Brain microvascular endothelial cell (primary cell): ENCODE measurements at regions not wholly inside any gene's neighbourhood (a gene's known extent, or its start where the extent isn't known, plus 50 kb on each side); places are given as distances from the start of the nearest gene placed in this dataset.

ENCODE experiments used
- DNase-seq: peaks from one replicate; pipeline ENCODE4 v3.0.0-alpha.2; 2020
- H3K27ac ChIP-seq: fragments of 250-450 bp; sonication (Bioruptor Pico); 2 replicates; pipeline ENCODE4 v1.5.1; 2020; ENCODE audit warnings: mild to moderate bottlenecking, moderate library complexity
- H3K27me3 ChIP-seq: fragments of 250-450 bp; sonication (Bioruptor Pico); replicated peaks from 2 replicates; pipeline ENCODE4 v1.5.1; 2020; ENCODE audit warnings: mild to moderate bottlenecking
- H3K36me3 ChIP-seq: fragments of 250-450 bp; sonication (Bioruptor Pico); replicated peaks from 2 replicates; pipeline ENCODE4 v1.5.1; 2020; ENCODE audit warnings: mild to moderate bottlenecking
- H3K4me3 ChIP-seq: 2 replicates; pipeline ENCODE4 v1.5.1; 2011; ENCODE audit warnings: low read depth, mild to moderate bottlenecking, control low read depth, low read length, moderate library complexity
- in situ Hi-C: cut with HindIII; loops from 2 replicates; pipeline ENCODE4 v1.10.0; 2017; ENCODE audit warnings: low sequenced_read_pairs, low pct_ligation_motif_present
- TF ChIP-seq, protein P1 (sequence below): IDR thresholded peaks from 2 replicates; pipeline ENCODE4 v1.5.1; 2011; ENCODE audit warnings: low read depth, mild to moderate bottlenecking, moderate library complexity, low read length, control low read depth, inconsistent platforms; ENCODE audit errors: missing control alignments

DNA sequence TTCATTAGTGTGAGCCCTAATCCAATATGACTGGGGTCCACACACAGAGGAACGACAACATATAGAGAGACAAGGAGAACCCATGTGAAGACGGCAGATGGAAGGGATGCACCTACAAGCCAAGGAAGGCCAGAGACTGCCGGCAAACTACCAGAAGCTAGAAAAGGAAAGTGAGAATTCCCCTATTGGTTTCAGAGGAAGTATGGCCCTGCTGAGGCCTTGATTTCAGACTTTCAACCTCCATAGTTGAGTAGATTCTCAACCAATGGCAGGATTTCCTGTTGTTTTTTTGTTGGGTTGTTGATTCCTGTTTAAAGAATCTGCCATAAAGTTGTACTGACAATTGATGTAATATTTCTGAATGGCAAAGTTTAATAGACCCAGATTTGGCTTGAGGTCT, 241.5 kb downstream of the SATB2 start:
- Histone ChIP-seq H3K27ac (no peak overlapping the region), H3K36me3 (no peaks in the 10 kb centered on the region), H3K27me3 (no peaks in the 10 kb centered on the region), H3K4me3 (no peak overlapping the region)
- TF ChIP-seq, protein P1, sequence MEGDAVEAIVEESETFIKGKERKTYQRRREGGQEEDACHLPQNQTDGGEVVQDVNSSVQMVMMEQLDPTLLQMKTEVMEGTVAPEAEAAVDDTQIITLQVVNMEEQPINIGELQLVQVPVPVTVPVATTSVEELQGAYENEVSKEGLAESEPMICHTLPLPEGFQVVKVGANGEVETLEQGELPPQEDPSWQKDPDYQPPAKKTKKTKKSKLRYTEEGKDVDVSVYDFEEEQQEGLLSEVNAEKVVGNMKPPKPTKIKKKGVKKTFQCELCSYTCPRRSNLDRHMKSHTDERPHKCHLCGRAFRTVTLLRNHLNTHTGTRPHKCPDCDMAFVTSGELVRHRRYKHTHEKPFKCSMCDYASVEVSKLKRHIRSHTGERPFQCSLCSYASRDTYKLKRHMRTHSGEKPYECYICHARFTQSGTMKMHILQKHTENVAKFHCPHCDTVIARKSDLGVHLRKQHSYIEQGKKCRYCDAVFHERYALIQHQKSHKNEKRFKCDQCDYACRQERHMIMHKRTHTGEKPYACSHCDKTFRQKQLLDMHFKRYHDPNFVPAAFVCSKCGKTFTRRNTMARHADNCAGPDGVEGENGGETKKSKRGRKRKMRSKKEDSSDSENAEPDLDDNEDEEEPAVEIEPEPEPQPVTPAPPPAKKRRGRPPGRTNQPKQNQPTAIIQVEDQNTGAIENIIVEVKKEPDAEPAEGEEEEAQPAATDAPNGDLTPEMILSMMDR: no peak
- no peak for DNase-seq
- in situ Hi-C loops: no loop called here

DNA sequence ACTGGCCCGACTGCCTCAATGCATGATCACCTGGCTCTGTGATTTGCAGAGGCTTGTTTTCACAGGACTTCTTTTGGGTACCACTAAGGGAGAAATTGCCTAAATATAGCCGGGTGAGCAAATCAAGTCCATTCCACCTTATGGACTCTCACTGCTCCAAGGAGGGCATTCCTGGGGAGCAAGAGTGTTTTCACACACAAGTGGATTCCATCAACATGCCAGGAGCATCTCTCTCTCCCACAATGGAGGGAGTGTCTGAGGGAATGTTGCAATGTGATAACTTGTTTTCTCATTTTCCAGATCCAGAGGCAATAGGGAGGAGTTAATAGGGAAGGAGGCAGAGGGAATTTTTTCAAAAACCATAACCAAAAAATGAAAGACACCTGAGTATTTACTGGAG, 250.7 kb downstream of the SATB2 start:
- no peak for DNase-seq
- Histone ChIP-seq H3K27me3 (no peaks in the 10 kb centered on the region), H3K27ac (no peak overlapping the region), H3K4me3 (no peak overlapping the region), H3K36me3 (no peaks in the 10 kb centered on the region)
- in situ Hi-C loops: no loop called here
- TF ChIP-seq, protein P1: no peak

DNA sequence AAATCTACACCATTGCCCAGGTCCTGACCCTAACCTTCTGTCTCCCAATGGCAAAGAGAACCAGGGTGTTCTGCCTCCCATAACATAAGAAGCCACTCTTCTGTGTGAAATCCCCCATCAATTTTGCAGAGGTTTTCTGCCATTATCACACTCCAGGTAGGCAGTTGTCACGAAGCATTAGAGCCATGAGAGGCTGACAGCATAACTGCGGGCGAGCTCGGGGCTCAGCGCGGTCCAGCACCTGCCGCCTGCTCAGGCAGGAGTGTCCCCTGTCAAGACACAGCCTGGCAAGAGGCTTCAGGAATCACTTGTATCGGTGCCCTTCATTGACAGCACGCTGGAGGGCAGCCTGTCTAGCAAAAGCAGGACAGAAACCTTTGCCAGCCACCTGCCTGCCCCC, 251.2 kb downstream of the SATB2 start:
- H3K27ac ChIP-seq: no peak overlapping the region
- H3K36me3 ChIP-seq: no peaks in the 10 kb centered on the region
- TF ChIP-seq, protein P1: no peak
- H3K4me3 ChIP-seq: no peak overlapping the region
- H3K27me3 ChIP-seq: no peaks in the 10 kb centered on the region
- no peak for DNase-seq
- in situ Hi-C loops: no loop called here

DNA sequence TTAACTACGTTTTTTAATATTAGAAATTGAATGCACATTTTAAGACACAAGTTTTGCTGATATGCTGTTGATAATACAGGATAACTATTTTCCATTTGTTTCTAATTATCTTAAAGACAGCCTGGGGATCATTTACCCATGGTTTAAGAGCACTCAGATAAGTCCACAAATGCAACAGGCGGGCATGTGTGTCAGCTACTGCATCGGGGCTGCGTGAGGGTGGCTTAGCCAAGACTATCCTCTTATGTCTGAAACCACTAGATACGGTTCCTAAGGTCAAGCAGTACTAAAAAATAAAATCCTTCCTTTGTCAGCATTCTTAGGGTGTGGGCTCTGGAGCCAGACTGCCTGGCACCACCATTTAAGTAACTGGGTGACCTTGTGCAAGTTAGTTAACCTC, 254.8 kb downstream of the SATB2 start:
- H3K27me3 ChIP-seq: no peaks in the 10 kb centered on the region
- no peaks in the 10 kb centered on the region for H3K36me3 ChIP-seq
- TF ChIP-seq, protein P1: no peak
- in situ Hi-C loops: no loop called here
- no peak overlapping the region for H3K4me3 ChIP-seq
- DNase-seq: no peak
- H3K27ac ChIP-seq: no peak overlapping the region

DNA sequence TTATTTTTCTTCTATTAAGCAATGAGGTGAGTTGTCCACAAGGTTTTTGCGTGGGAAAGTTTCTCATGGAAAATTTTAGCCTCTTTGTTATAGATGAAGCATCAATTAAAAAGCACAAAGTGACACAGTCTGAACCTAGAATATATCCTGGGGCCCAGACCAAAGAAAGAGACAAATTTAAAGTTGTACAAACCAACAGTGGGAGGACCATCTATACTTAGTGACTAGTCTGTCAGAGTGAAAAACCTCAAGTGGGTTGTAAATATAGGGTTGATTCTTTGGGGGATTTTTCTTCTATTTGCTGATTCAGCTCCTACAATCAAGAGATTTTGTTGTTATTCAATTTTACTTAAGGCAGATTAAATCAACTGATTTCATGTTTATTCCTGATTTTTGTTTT, 256.2 kb downstream of the SATB2 start:
- no peak for DNase-seq
- TF ChIP-seq, protein P1: no peak
- H3K4me3 ChIP-seq: no peak overlapping the region
- H3K27ac ChIP-seq: no peak overlapping the region
- H3K36me3 ChIP-seq: no peaks in the 10 kb centered on the region
- in situ Hi-C loops: no loop called here
- H3K27me3 ChIP-seq: no peaks in the 10 kb centered on the region

DNA sequence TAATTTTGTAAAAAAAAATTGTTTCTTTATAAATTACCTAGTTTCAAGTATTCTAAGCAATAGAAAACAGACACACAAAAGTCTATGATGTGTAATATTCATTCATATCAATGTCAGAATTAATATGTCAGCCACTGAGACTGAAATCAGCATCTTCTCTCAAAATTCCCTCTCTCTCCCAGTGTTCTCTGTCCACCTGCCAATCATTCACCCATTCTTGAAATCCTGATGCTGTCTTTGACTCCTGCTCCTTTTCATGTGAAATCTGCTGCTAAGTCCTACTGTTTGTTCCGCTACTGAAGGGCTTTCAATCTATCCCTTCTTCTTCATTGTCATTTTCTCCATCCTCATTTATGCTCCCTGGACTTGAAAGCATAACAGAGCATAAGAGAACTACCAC, 257.9 kb downstream of the SATB2 start:
- Histone ChIP-seq H3K36me3 (no peaks in the 10 kb centered on the region), H3K27ac (no peak overlapping the region), H3K4me3 (no peak overlapping the region), H3K27me3 (no peaks in the 10 kb centered on the region)
- TF ChIP-seq, protein P1: no peak
- in situ Hi-C loops: no loop called here
- no peak for DNase-seq
